HUES64 (cell line): ENCODE measurements at regions not wholly inside any gene's neighbourhood (a gene's known extent, or its start where the extent isn't known, plus 50 kb on each side); places are given as distances from the start of the nearest gene placed in this dataset.
A peak's percentile ranks its signal among the peaks of the same experiment; 100 is the strongest.
"Not testable (repeated sequence)": the region's sequence is repeated elsewhere in the genome, so short reads cannot be mapped to it uniquely, and the experiment has no call there.

Source experiments
- H3K27ac ChIP-seq: 2 replicates; pipeline ENCODE4 v1.7.0; 2013; ENCODE audit warnings: low read depth, low read length, inconsistent platforms
- H3K27me3 ChIP-seq: 2 replicates; pipeline ENCODE4 v1.6.1; 2013; ENCODE audit warnings: mild to moderate bottlenecking, low read length; ENCODE audit not compliant: insufficient read depth
- H3K36me3 ChIP-seq: 2 replicates; pipeline ENCODE4 v1.6.1; 2013; ENCODE audit warnings: mild to moderate bottlenecking, low read length; ENCODE audit not compliant: insufficient read depth
- H3K4me1 ChIP-seq: 2 replicates; pipeline ENCODE4 v1.6.1; 2013; ENCODE audit warnings: mild to moderate bottlenecking, low read length, moderate library complexity; ENCODE audit not compliant: insufficient read depth
- H3K4me3 ChIP-seq: 2 replicates; pipeline ENCODE4 v1.5.1; 2013; ENCODE audit warnings: mild to moderate bottlenecking, low read length, moderate library complexity
- H3K9ac ChIP-seq: 2 replicates; pipeline ENCODE4 v1.6.1; 2013; ENCODE audit warnings: mild to moderate bottlenecking, low read depth, low read length
- H3K9me3 ChIP-seq: 2 replicates; pipeline ENCODE4 v1.6.1; 2013; ENCODE audit warnings: low read depth, low read length; ENCODE audit not compliant: insufficient read depth
- WGBS: fragments of 150-250, 120-280 bp; methylation state at CpG from one replicate; pipeline ENCODE4 v1.1.7; 2013; ENCODE audit warnings: missing lambda C conversion rate; 5-methylcytosine and 5-hydroxymethylcytosine counted together

GRCh38 chr5:99807346-99807745, 727.8 kb upstream of the FAM174A start:
- Histone ChIP-seq H3K27ac (no peak overlapping the region), H3K27me3 (no peaks in the 10 kb centered on the region), H3K9ac (no peak overlapping the region), H3K4me1 (no peaks in the 10 kb centered on the region), H3K9me3 (no peaks in the 10 kb centered on the region), H3K36me3 (no peaks in the 10 kb centered on the region), H3K4me3 (no peak overlapping the region)

GRCh38 chr5:99795031-99795430, 740.1 kb upstream of the FAM174A start:
- 97% methylated on average over 1 of the region's 2 CpGs for WGBS
- H3K4me3 ChIP-seq = no peak overlapping the region
- no peak overlapping the region for H3K27ac ChIP-seq
- no peaks in the 10 kb centered on the region for H3K27me3 ChIP-seq
- no peaks in the 10 kb centered on the region for H3K4me1 ChIP-seq
- H3K9ac ChIP-seq = no peak overlapping the region
- H3K36me3 ChIP-seq = no peaks in the 10 kb centered on the region
- H3K9me3 ChIP-seq = no peaks in the 10 kb centered on the region

GRCh38 chr5:99788482-99788881, 746.7 kb upstream of the FAM174A start:
- Histone ChIP-seq H3K36me3 (no peaks in the 10 kb centered on the region), H3K27ac (no peak overlapping the region), H3K9ac (no peak overlapping the region), H3K4me3 (no peak overlapping the region), H3K9me3 (no peaks in the 10 kb centered on the region), H3K4me1 (peaks cover 4% of the 10 kb centered on the region; the same call in 1 of the 2 replicates), H3K27me3 (no peaks in the 10 kb centered on the region)
- 100% methylated on average over 1 of the region's 2 CpGs for WGBS

GRCh38 chr5:99775189-99775588, 760.0 kb upstream of the FAM174A start:
- 67% methylated on average over 3 of the region's 3 CpGs for WGBS
- H3K27me3 ChIP-seq = no peaks in the 10 kb centered on the region
- no peak overlapping the region for H3K4me3 ChIP-seq
- no peak overlapping the region for H3K9ac ChIP-seq
- no peaks in the 10 kb centered on the region for H3K36me3 ChIP-seq
- H3K9me3 ChIP-seq = no peaks in the 10 kb centered on the region
- no peak overlapping the region for H3K27ac ChIP-seq
- H3K4me1 ChIP-seq = no peaks in the 10 kb centered on the region

GRCh38 chr5:99773290-99773689, 761.9 kb upstream of the FAM174A start:
- Histone ChIP-seq H3K9me3 (no peaks in the 10 kb centered on the region), H3K4me1 (no peaks in the 10 kb centered on the region)
- no CpG with 5 or more reads among the region's 1 CpG for WGBS

GRCh38 chr5:99771296-99771695, 763.9 kb upstream of the FAM174A start:
- Histone ChIP-seq H3K4me3 (no peak overlapping the region), H3K27me3 (no peaks in the 10 kb centered on the region), H3K4me1 (no peaks in the 10 kb centered on the region), H3K27ac (no peak overlapping the region), H3K9me3 (no peaks in the 10 kb centered on the region), H3K9ac (no peak overlapping the region), H3K36me3 (no peaks in the 10 kb centered on the region)
- WGBS = no CpG with 5 or more reads among the region's 1 CpG

More at GRCh38 chr5:99773290-99773689, 761.9 kb upstream of the FAM174A start:
- Histone ChIP-seq H3K4me3 (no peak overlapping the region), H3K9ac (no peak overlapping the region), H3K27ac (no peak overlapping the region), H3K27me3 (no peaks in the 10 kb centered on the region), H3K36me3 (no peaks in the 10 kb centered on the region)

- H3K27ac ChIP-seq = no peak overlapping the region
- peaks cover 6% of the 10 kb centered on the region; the same call in 1 of the 2 replicates for H3K4me1 ChIP-seq
- no peaks in the 10 kb centered on the region for H3K27me3 ChIP-seq
- WGBS = 97% methylated on average over 3 of the region's 3 CpGs
- no peak overlapping the region for H3K9ac ChIP-seq
- no peaks in the 10 kb centered on the region for H3K36me3 ChIP-seq
- H3K4me3 ChIP-seq = no peak overlapping the region
- H3K9me3 ChIP-seq = no peaks in the 10 kb centered on the region
These were observed 770.2 kb upstream of the FAM174A start for GRCh38 chr5:99765011-99765410.

- 86% methylated on average over 11 of the region's 11 CpGs for WGBS
- Histone ChIP-seq H3K9ac (no peak overlapping the region), H3K27ac (peak overlapping the region; percentile 13; the same call in 1 of the 2 replicates)
These were observed 772.0 kb upstream of the FAM174A start for GRCh38 chr5:99763021-99763774.

GRCh38 chr5:99747342-99747741, 787.8 kb upstream of the FAM174A start:
- H3K9me3 ChIP-seq = no peaks in the 10 kb centered on the region
- no peaks in the 10 kb centered on the region for H3K27me3 ChIP-seq
- WGBS = 91% methylated on average over 4 of the region's 4 CpGs
- no peaks in the 10 kb centered on the region for H3K36me3 ChIP-seq
- no peak overlapping the region for H3K9ac ChIP-seq
- H3K4me1 ChIP-seq = no peaks in the 10 kb centered on the region
- no peak overlapping the region for H3K4me3 ChIP-seq
- H3K27ac ChIP-seq = no peak overlapping the region

More at GRCh38 chr5:99763021-99763774, 772.0 kb upstream of the FAM174A start:
- Histone ChIP-seq H3K4me1 (peaks cover 6% of the 10 kb centered on the region; the same call in 1 of the 2 replicates), H3K9me3 (no peaks in the 10 kb centered on the region), H3K36me3 (no peaks in the 10 kb centered on the region), H3K27me3 (no peaks in the 10 kb centered on the region), H3K4me3 (no peak overlapping the region)

- no CpG with 5 or more reads among the region's 1 CpG for WGBS
- H3K9ac ChIP-seq = not testable (repeated sequence)
These were observed 802.0 kb upstream of the FAM174A start for GRCh38 chr5:99733146-99733545.

GRCh38 chr5:99730653-99731052, 801.8 kb upstream of the CHD1 start:
- WGBS = 92% methylated on average over 4 of the region's 4 CpGs

More at GRCh38 chr5:99733146-99733545, 802.0 kb upstream of the FAM174A start:
- not testable (repeated sequence) for H3K9me3 ChIP-seq, H3K27ac ChIP-seq, H3K4me3 ChIP-seq, H3K27me3 ChIP-seq, H3K4me1 ChIP-seq, H3K36me3 ChIP-seq

More at GRCh38 chr5:99730653-99731052, 801.8 kb upstream of the CHD1 start:
- H3K36me3 ChIP-seq, H3K4me3 ChIP-seq, H3K27ac ChIP-seq, H3K9me3 ChIP-seq, H3K27me3 ChIP-seq, H3K9ac ChIP-seq, H3K4me1 ChIP-seq: not testable (repeated sequence)
